GM12878 (cell line): ENCODE measurements at regions not wholly inside any gene's neighbourhood (a gene's known extent, or its start where the extent isn't known, plus 50 kb on each side); places are given as distances from the start of the nearest gene placed in this dataset.

ENCODE experiments used
- ATAC-seq: fragments of 200-7000 bp; cut with Tn5 transposase; 3 replicates; pipeline ENCODE4 v1.9.1; 2020; ENCODE audit warnings: mild to moderate bottlenecking, moderate library complexity
- BruUV-seq: library from RNA; stranded (reverse); fragments of 400-500 nt; replicated peaks from 2 replicates; lab custom pipeline; 2021; lab: Mats Ljungman, UMichigan
- CTCF ChIA-PET: fragments of 300-600 bp; sonication (Branson Sonifier 250); formaldehyde crosslinking; extraction: SDS; loops from one replicate; lab custom pipeline; 2021; ENCODE audit warnings: inconsistent platforms; lab: Yijun Ruan, JAX
- POLR2A ChIA-PET: fragments of 350-600 bp; formaldehyde crosslinking; extraction: SDS; loops from one replicate; lab custom pipeline; 2021; ENCODE audit warnings: inconsistent platforms; lab: Charles Lee
- RAD21 ChIA-PET: fragments of 300-600 bp; sonication (Branson Sonifier 250); formaldehyde crosslinking; loops from one replicate; lab custom pipeline; 2023; ENCODE audit warnings: antibody characterized with exemption; ENCODE audit not compliant: unreplicated experiment; lab: Charles Lee
- SMC1A ChIA-PET: fragments of 300-600 bp; sonication (Branson Sonifier 250); formaldehyde crosslinking; loops from one replicate; lab custom pipeline; 2023; ENCODE audit not compliant: unreplicated experiment, uncharacterized antibody; lab: Charles Lee
- DNase-seq: peaks from one replicate; pipeline ENCODE4 v3.0.0-alpha.2; 2011; ENCODE audit warnings: low read depth, low spot score
- FAIRE-seq: peaks from 3 replicates; lab custom pipeline; 2011; peaks lifted over from hg19 to GRCh38; lab: Jason Lieb, UNC
- H2AFZ ChIP-seq: 2 replicates; pipeline ENCODE4 v1.6.0; 2011; ENCODE audit warnings: low read depth, low read length, control low read depth; ENCODE audit not compliant: control insufficient read depth
- H3K27ac ChIP-seq: 2 replicates; pipeline ENCODE4 v1.5.1; 2011; ENCODE audit warnings: control low read depth; ENCODE audit not compliant: control insufficient read depth, insufficient read depth
- H3K27me3 ChIP-seq, 2 experiments: replicated peaks in 1 of 2; 2 replicates each; pipeline versions ENCODE4 v1.6.0 to v1.6.1; 2011; ENCODE audit warnings: low read length in 1 of 2; ENCODE audit not compliant: control insufficient read depth in 2 of 2, insufficient read depth in 2 of 2
- H3K36me3 ChIP-seq, 2 experiments: 2 replicates each; pipeline ENCODE4 v1.5.1; 2011; ENCODE audit warnings: low read length in 1 of 2; ENCODE audit not compliant: control insufficient read depth in 2 of 2, insufficient read depth in 2 of 2
- H3K4me1 ChIP-seq: 2 replicates; pipeline ENCODE4 v1.6.1; 2011; ENCODE audit warnings: mild to moderate bottlenecking, low read length, moderate library complexity, mixed read lengths; ENCODE audit not compliant: control insufficient read depth, insufficient read depth
- H3K4me2 ChIP-seq: 2 replicates; pipeline ENCODE4 v1.6.0; 2011; ENCODE audit warnings: control low read depth; ENCODE audit not compliant: control insufficient read depth, insufficient read depth
- H3K4me3 ChIP-seq: fragments of 200-600 bp; sonication (generic); 2 replicates; pipeline ENCODE4 v1.5.1; 2016
- H3K79me2 ChIP-seq: 2 replicates; pipeline ENCODE4 v1.6.0; 2011; ENCODE audit warnings: low read length; ENCODE audit not compliant: control insufficient read depth, insufficient read depth
- H3K9ac ChIP-seq: 2 replicates; pipeline ENCODE4 v1.8.0; 2011; ENCODE audit warnings: low read length, control low read depth, mixed read lengths; ENCODE audit not compliant: control insufficient read depth, insufficient read depth
- H3K9me3 ChIP-seq: replicated peaks from 3 replicates; pipeline ENCODE4 v1.5.1; 2011; ENCODE audit warnings: mild to moderate bottlenecking, low read length; ENCODE audit not compliant: control insufficient read depth, insufficient read depth
- H4K20me1 ChIP-seq: 2 replicates; pipeline ENCODE4 v1.6.0; 2011; ENCODE audit not compliant: control insufficient read depth, insufficient read depth
- FOXK2 ChIP-seq: fragments of 450-650 bp; IDR thresholded peaks from 2 replicates; pipeline ENCODE4 v1.6.1; 2017; ENCODE audit warnings: mild to moderate bottlenecking, moderate library complexity
- FOXM1 ChIP-seq: IDR thresholded peaks from 2 replicates; pipeline ENCODE4 v1.6.1; 2012; ENCODE audit warnings: low read depth, mild to moderate bottlenecking, inconsistent platforms, low read length, moderate library complexity
- MTA2 ChIP-seq: fragments of 450-650 bp; IDR thresholded peaks from 2 replicates; pipeline ENCODE4 v1.6.1; 2016; ENCODE audit warnings: low read depth, mild to moderate bottlenecking, moderate library complexity
- RELA ChIP-seq: fragments of 450-650 bp; IDR thresholded peaks from 2 replicates; pipeline ENCODE4 v1.8.0; 2014; ENCODE audit warnings: borderline replicate concordance; ENCODE audit not compliant: partially characterized antibody
- SMAD1 ChIP-seq: fragments of 450-650 bp; IDR thresholded peaks from 2 replicates; pipeline ENCODE4 v1.6.1; 2018; ENCODE audit warnings: mild to moderate bottlenecking, low read depth; ENCODE audit not compliant: partially characterized antibody
- SMC3 ChIP-seq: IDR thresholded peaks from 2 replicates; pipeline ENCODE4 v1.6.1; 2011; ENCODE audit warnings: low read length, improper control_type of control experiment, borderline replicate concordance
- TBL1XR1 ChIP-seq: IDR thresholded peaks from 2 replicates; pipeline ENCODE4 v1.6.1; 2012; ENCODE audit warnings: low read depth, low read length, improper control_type of control experiment
- USF2 ChIP-seq: IDR thresholded peaks from 2 replicates; pipeline ENCODE4 v1.6.1; 2011; ENCODE audit warnings: low read depth, low read length, improper control_type of control experiment, borderline replicate concordance
- YBX1 ChIP-seq: fragments of 450-650 bp; IDR thresholded peaks from 2 replicates; pipeline ENCODE4 v1.6.1; 2016; ENCODE audit warnings: antibody characterized with exemption
- ZBTB33 ChIP-seq: fragments of 450-650 bp; IDR thresholded peaks from 2 replicates; pipeline ENCODE4 v1.6.1; 2017; ENCODE audit warnings: mild to moderate bottlenecking
- ZBTB4 ChIP-seq: fragments of 450-650 bp; formaldehyde crosslinking; IDR thresholded peaks from 2 replicates; pipeline ENCODE4 v1.4.0; 2022; ENCODE audit warnings: mild to moderate bottlenecking, moderate library complexity
- WGBS: methylation state at CpG from one replicate; pipeline ENCODE4 v1.1.6; 2016; ENCODE audit warnings: low lambda C conversion rate; ENCODE audit not compliant: insufficient replicate concordance, insufficient coverage; ENCODE audit errors: missing lambda C conversion rate; 5-methylcytosine and 5-hydroxymethylcytosine counted together
- in situ Hi-C: fragments of 300-500 bp; cut with MboI; formaldehyde crosslinking; loops from 9 replicates; pipeline ENCODE4 v1.14.3; 2018; ENCODE audit warnings: mixed read lengths
- intact Hi-C: fragments of 100-400 bp; cut with micrococcal nuclease; formaldehyde crosslinking; loops from one replicate; pipeline ENCODE4 v1.14.2; 2022; ENCODE audit not compliant: unreplicated experiment

- BruUV-seq, result no TSS peak
- CTCF ChIA-PET, result interaction anchor here (1.3 kb wide), 1 partner anchor 73 kb away, joined by 3 read pairs; no protein-coding TSS in a partner anchor
- ATAC-seq (no peak), DNase-seq (no peak), FAIRE-seq (no peak)
- RAD21 ChIA-PET, result interaction anchor here (0.5 kb wide), 1 partner anchor 93 kb away, joined by 3 read pairs; no protein-coding TSS in a partner anchor
- Histone ChIP-seq H2AFZ (no peak overlapping the region), H3K9me3 (no peaks in the 10 kb centered on the region; the same call in 1 of the 3 replicates), H4K20me1 (no peaks in the 10 kb centered on the region), H3K9ac (no peak overlapping the region), H3K4me1 (no peaks in the 10 kb centered on the region; the same call in 1 of the 2 replicates), H3K36me3 (no peaks in the 10 kb centered on the region), H3K27ac (no peak overlapping the region), H3K4me2 (no peak overlapping the region), H3K27me3 (no peaks in the 10 kb centered on the region), H3K4me3 (no peak overlapping the region), H3K79me2 (no peaks in the 10 kb centered on the region)
- POLR2A ChIA-PET, result interaction anchor here (0.5 kb wide), 1 partner anchor 227 kb away, joined by 3 read pairs; no protein-coding TSS in a partner anchor
- WGBS, result 14% methylated on average over 3 of the region's 3 CpGs
- no peak for TF ChIP-seq SMC3
- TF ChIP-seq RELA, result no peak
- no peak for TF ChIP-seq SMAD1
- no peak for TF ChIP-seq MTA2
- TF ChIP-seq FOXM1, result no peak
- no peak for TF ChIP-seq ZBTB4 (CRISPR knock-in tag)
- no peak for TF ChIP-seq ZBTB33
- no peak for TF ChIP-seq TBL1XR1
- TF ChIP-seq FOXK2, result no peak
- no peak for TF ChIP-seq YBX1
- no peak for TF ChIP-seq USF2
- SMC1A ChIA-PET, result interaction anchor here (0.9 to 1.3 kb wide), 2 partner anchors 14 to 23 kb away, joined by 3 read pairs; no protein-coding TSS in a partner anchor
- intact Hi-C loops (no loop called here), in situ Hi-C loops (no loop called here)
Measured at GRCh38 chr14:97699026-97699425, 901.8 kb downstream of the VRK1 start.
